ENCODE measurements at regions not wholly inside any gene's neighbourhood (a gene's known extent, or its start where the extent isn't known, plus 50 kb on each side); places are given as distances from the start of the nearest gene placed in this dataset.

GRCh38 chrX:13401724-13402123 is 81.9 kb upstream of the ATXN3L start:
- H2BK12ac ChIP-seq (ENCODE audit: low read depth, low read length) = no peak overlapping the region
- ChIA-PET POLR2A (ENCODE audit: partially characterized antibody) (no interaction called here), CTCF (ENCODE audit: partially characterized antibody) (no interaction called here)
- H2AFZ ChIP-seq (ENCODE audit: low read length) = no peak overlapping the region
- H3K27me3 ChIP-seq (replicated peaks in 1 of 4; ENCODE audit: control insufficient read depth in 3 of 4, extremely low read depth in 1 of 4, insufficient read depth in 3 of 4, low read length in 3 of 4) = no peaks in the 10 kb centered on the region
- H2BK15ac ChIP-seq (ENCODE audit: low read length) = no peak overlapping the region
- H4K20me1 ChIP-seq (replicated peaks in 1 of 2; ENCODE audit: control insufficient read depth in 1 of 2, insufficient read depth in 2 of 2, low read length in 2 of 2) = no peaks in the 10 kb centered on the region
- FAIRE-seq (no peak), DNase-seq (ENCODE audit: low read depth in 1 of 2, low spot score in 2 of 2) (no peak)
- no peak overlapping the region for H2BK20ac ChIP-seq (ENCODE audit: low read length)
- no peak overlapping the region for H2AK5ac ChIP-seq (ENCODE audit: low read depth, low read length)
- H3K27ac ChIP-seq (ENCODE audit: low read depth, low read length) = no peak overlapping the region
- H3K79me2 ChIP-seq (ENCODE audit: control insufficient read depth in 1 of 2, insufficient read depth in 2 of 2, low read length in 2 of 2) = no peaks in the 10 kb centered on the region
- H2BK5ac ChIP-seq (ENCODE audit: low read depth, low read length) = no peak overlapping the region
- no peak overlapping the region for H3K4me3 ChIP-seq (ENCODE audit: extremely low read depth in 1 of 4, insufficient read depth in 2 of 4, low read depth in 3 of 4, low read length in 4 of 4)
- no peak overlapping the region for H3K14ac ChIP-seq (ENCODE audit: insufficient read length)
- no peak overlapping the region for H3K18ac ChIP-seq (ENCODE audit: extremely low read depth, low read length)
- no peak overlapping the region for H4K91ac ChIP-seq (replicated peaks; ENCODE audit: insufficient read length, low read length)
- no peaks in the 10 kb centered on the region for H3K9me3 ChIP-seq (ENCODE audit: insufficient read depth in 2 of 2, low read depth in 1 of 2, low read length in 1 of 2)
- no peak overlapping the region for H2BK120ac ChIP-seq (replicated peaks; ENCODE audit: low read depth, low read length)
- H3K4ac ChIP-seq (replicated peaks; ENCODE audit: insufficient read length, low read depth, low read length) = no peak overlapping the region
- no peak overlapping the region for H3K4me2 ChIP-seq (ENCODE audit: insufficient read depth in 1 of 2, low read depth in 2 of 2, low read length in 2 of 2)
- H3K23ac ChIP-seq (ENCODE audit: insufficient read length) = no peak overlapping the region
- no peak overlapping the region for H3K56ac ChIP-seq (replicated peaks; ENCODE audit: insufficient read length, low read depth, low read length)
- no peaks in the 10 kb centered on the region for H3K36me3 ChIP-seq (ENCODE audit: control insufficient read depth in 2 of 4, insufficient read depth in 4 of 4, low read length in 3 of 4)
- no peak overlapping the region for H3K9ac ChIP-seq (replicated peaks in 1 of 4; ENCODE audit: extremely low read depth in 1 of 4, low read depth in 3 of 4, low read length in 3 of 4)
- no peak overlapping the region for H4K8ac ChIP-seq (ENCODE audit: extremely low read depth, insufficient read depth, low read length)
- H3K23me2 ChIP-seq (ENCODE audit: low read depth, low read length) = no peaks in the 10 kb centered on the region
- no peak overlapping the region for H4K5ac ChIP-seq (ENCODE audit: insufficient read length, low read depth, low read length)
- H3K4me1 ChIP-seq (replicated peaks in 1 of 4; ENCODE audit: control insufficient read depth in 3 of 4, insufficient read depth in 4 of 4, low read length in 3 of 4) = no peaks in the 10 kb centered on the region
- no peaks in the 10 kb centered on the region for H3K79me1 ChIP-seq (ENCODE audit: low read depth, low read length)
- 100% methylated on average over 2 of the region's 2 CpGs; no CpG with 5 or more reads in 1 of the 2 experiments for WGBS, 2 experiments (ENCODE audit: extremely low coverage in 1 of 2, insufficient coverage in 1 of 2, insufficient read length in 1 of 2, insufficient replicate concordance in 2 of 2, low coverage in 1 of 2, low lambda C conversion rate in 2 of 2, missing lambda C conversion rate in 1 of 2)
- TF ChIP-seq JUND (IDR thresholded peaks at IDR 0.05; ENCODE audit: low read length) (no peak), TCF12 (IDR thresholded peaks at IDR 0.05; ENCODE audit: low read depth, low read length) (no peak), NANOG (IDR thresholded peaks at IDR 0.05; ENCODE audit: insufficient read depth, low read depth, low read length, poor library complexity, severe bottlenecking) (no peak), ASH2L (IDR thresholded peaks at IDR 0.05; ENCODE audit: low read length) (no peak), SUZ12 (IDR thresholded peaks at IDR 0.05; ENCODE audit: low read length) (no peak), EGR1 (IDR thresholded peaks at IDR 0.05; ENCODE audit: borderline replicate concordance, low read depth, low read length) (no peak), GABPA (IDR thresholded peaks at IDR 0.05; ENCODE audit: borderline replicate concordance, insufficient read depth, low read length) (no peak), FOSL1 (IDR thresholded peaks at IDR 0.05; ENCODE audit: insufficient read depth, low read depth, low read length) (no peak), HDAC2 (IDR thresholded peaks at IDR 0.05; ENCODE audit: borderline replicate concordance in 1 of 2, low read depth in 2 of 2, low read length in 2 of 2) (no peak), NRF1 (IDR thresholded peaks at IDR 0.05; ENCODE audit: low read depth, low read length) (no peak), MAX (IDR thresholded peaks at IDR 0.05) (no peak), EP300 (IDR thresholded peaks at IDR 0.05; ENCODE audit: borderline replicate concordance in 1 of 2, low read depth in 2 of 2, low read length in 2 of 2) (no peak), JUN (IDR thresholded peaks at IDR 0.05; ENCODE audit: low read depth, low read length) (no peak), RBBP5 (IDR thresholded peaks at IDR 0.05; ENCODE audit: borderline replicate concordance, low read depth, low read length) (no peak), CTBP2 (IDR thresholded peaks at IDR 0.05; ENCODE audit: borderline replicate concordance, insufficient read depth, insufficient read length, low read length) (no peak)

All from H1 (cell line).